WTC11 (cell line): ENCODE measurements at regions not wholly inside any gene's neighbourhood (a gene's known extent, or its start where the extent isn't known, plus 50 kb on each side); places are given as distances from the start of the nearest gene placed in this dataset.
"Not testable (repeated sequence)": the region's sequence is repeated elsewhere in the genome, so short reads cannot be mapped to it uniquely, and the experiment has no call there.

Source experiments
- ATAC-seq: fragments of 200-7000 bp; cut with Tn5 transposase; 2 replicates; pipeline ENCODE4 v1.10.0; 2021; ENCODE audit warnings: mild to moderate bottlenecking, moderate library complexity
- CTCF ChIA-PET: fragments of 300-600 bp; sonication (Branson Sonifier 250); formaldehyde crosslinking; loops from one replicate; lab custom pipeline; 2021; ENCODE audit warnings: antibody characterized with exemption; lab: Charles Lee
- POLR2A ChIA-PET: fragments of 350-600 bp; sonication (Branson Sonifier 250); formaldehyde crosslinking; loops from one replicate; lab custom pipeline; 2021; ENCODE audit warnings: antibody characterized with exemption; lab: Charles Lee
- DNase-seq: peaks from one replicate; pipeline ENCODE4 v3.0.0; 2021; ENCODE audit warnings: low spot score
- H3K27ac Mint-ChIP-seq: 2 replicates; pipeline ENCODE4 v1.8.0; 2021; ENCODE audit warnings: mixed read lengths
- H3K27me3 Mint-ChIP-seq: 2 replicates; pipeline ENCODE4 v1.8.0; 2021; ENCODE audit warnings: low read depth, mild to moderate bottlenecking, moderate library complexity, mixed read lengths
- H3K36me3 Mint-ChIP-seq: 2 replicates; pipeline ENCODE4 v1.8.0; 2021; ENCODE audit warnings: mixed read lengths
- H3K4me1 Mint-ChIP-seq: 2 replicates; pipeline ENCODE4 v1.8.0; 2022; ENCODE audit warnings: mixed read lengths
- H3K4me3 Mint-ChIP-seq: 2 replicates; pipeline ENCODE4 v1.8.0; 2021; ENCODE audit warnings: mild to moderate bottlenecking, moderate library complexity, mixed read lengths
- H3K9me3 Mint-ChIP-seq: 2 replicates; pipeline ENCODE4 v1.8.0; 2021; ENCODE audit warnings: mixed read lengths
- ATF1 ChIP-seq: sonication (generic); formaldehyde crosslinking; IDR thresholded peaks from 2 replicates; pipeline ENCODE4 v1.8.1; 2023; ENCODE audit warnings: mild to moderate bottlenecking, moderate library complexity, missing genetic modification reagents
- ELF4 ChIP-seq: sonication (generic); formaldehyde crosslinking; IDR thresholded peaks from 2 replicates; pipeline ENCODE4 v1.8.1; 2022; ENCODE audit warnings: low read depth, mild to moderate bottlenecking, moderate library complexity, missing genetic modification reagents
- ESRRA ChIP-seq: sonication (generic); formaldehyde crosslinking; IDR thresholded peaks from 2 replicates; pipeline ENCODE4 v1.8.1; 2022; ENCODE audit warnings: mild to moderate bottlenecking, missing genetic modification reagents, borderline replicate concordance
- FOXK1 ChIP-seq: sonication (generic); formaldehyde crosslinking; IDR thresholded peaks from 2 replicates; pipeline ENCODE4 v1.8.0; 2022; ENCODE audit warnings: mild to moderate bottlenecking, moderate library complexity, missing genetic modification reagents
- GTF2I ChIP-seq: fragments of 250-450 bp; sonication (Bioruptor Pico); conservative IDR thresholded peaks from 2 replicates; pipeline ENCODE4 v1.4.0; 2021; ENCODE audit warnings: mild to moderate bottlenecking
- JAZF1 ChIP-seq: fragments of 250-450 bp; sonication (Bioruptor Pico); IDR thresholded peaks from 2 replicates; pipeline ENCODE4 v1.9.0; 2021; ENCODE audit warnings: moderate library complexity, mild to moderate bottlenecking, inconsistent platforms
- MYBL2 ChIP-seq: sonication (generic); formaldehyde crosslinking; IDR thresholded peaks from 2 replicates; pipeline ENCODE4 v1.8.1; 2023; ENCODE audit warnings: mild to moderate bottlenecking, moderate library complexity, missing genetic modification reagents
- RORB ChIP-seq: fragments of 250-450 bp; sonication (Bioruptor Pico); IDR thresholded peaks from 2 replicates; pipeline ENCODE4 v1.9.0; 2021; ENCODE audit warnings: mild to moderate bottlenecking
- TCF7 ChIP-seq: sonication (generic); formaldehyde crosslinking; IDR thresholded peaks from 2 replicates; pipeline ENCODE4 v1.8.0; 2022; ENCODE audit warnings: mild to moderate bottlenecking, low read depth, missing genetic modification reagents, moderate library complexity
- TF ChIP-seq, protein P1 (sequence below): sonication (generic); formaldehyde crosslinking; IDR thresholded peaks from 2 replicates; pipeline ENCODE4 v1.8.0; 2022; ENCODE audit warnings: mild to moderate bottlenecking, missing genetic modification reagents
- TF ChIP-seq, protein P2 (sequence below): sonication (generic); formaldehyde crosslinking; IDR thresholded peaks from 2 replicates; pipeline ENCODE4 v1.8.1; 2023; ENCODE audit warnings: mild to moderate bottlenecking, missing genetic modification reagents
- TF ChIP-seq, protein P3 (sequence below): sonication (generic); formaldehyde crosslinking; IDR thresholded peaks from 2 replicates; pipeline ENCODE4 v1.8.1; 2022; ENCODE audit warnings: missing genetic modification reagents, borderline replicate concordance
- TF ChIP-seq, protein P4 (sequence below): sonication (generic); formaldehyde crosslinking; IDR thresholded peaks from 2 replicates; pipeline ENCODE4 v1.8.0; 2022; ENCODE audit warnings: mild to moderate bottlenecking, missing genetic modification reagents
- TF ChIP-seq, protein P5 (sequence below): sonication (generic); formaldehyde crosslinking; IDR thresholded peaks from 2 replicates; pipeline ENCODE4 v1.8.0; 2023; ENCODE audit warnings: missing genetic modification reagents
- TF ChIP-seq, protein P6 (sequence below): sonication (generic); formaldehyde crosslinking; IDR thresholded peaks from 2 replicates; pipeline ENCODE4 v1.8.1; 2023; ENCODE audit warnings: mild to moderate bottlenecking, missing genetic modification reagents, moderate library complexity
- TF ChIP-seq, protein P7 (sequence below): sonication (generic); formaldehyde crosslinking; conservative IDR thresholded peaks from 2 replicates; pipeline ENCODE4 v1.8.1; 2023; ENCODE audit warnings: mild to moderate bottlenecking, low read depth, missing genetic modification reagents, moderate library complexity
- TF ChIP-seq, protein P8 (sequence below): sonication (generic); formaldehyde crosslinking; conservative IDR thresholded peaks from 2 replicates; pipeline ENCODE4 v1.8.1; 2022; ENCODE audit warnings: mild to moderate bottlenecking, missing genetic modification reagents
- TF ChIP-seq, protein P9 (sequence below): sonication (generic); formaldehyde crosslinking; IDR thresholded peaks from 2 replicates; pipeline ENCODE4 v1.8.1; 2023; ENCODE audit warnings: mild to moderate bottlenecking, missing genetic modification reagents, moderate library complexity

DNA sequence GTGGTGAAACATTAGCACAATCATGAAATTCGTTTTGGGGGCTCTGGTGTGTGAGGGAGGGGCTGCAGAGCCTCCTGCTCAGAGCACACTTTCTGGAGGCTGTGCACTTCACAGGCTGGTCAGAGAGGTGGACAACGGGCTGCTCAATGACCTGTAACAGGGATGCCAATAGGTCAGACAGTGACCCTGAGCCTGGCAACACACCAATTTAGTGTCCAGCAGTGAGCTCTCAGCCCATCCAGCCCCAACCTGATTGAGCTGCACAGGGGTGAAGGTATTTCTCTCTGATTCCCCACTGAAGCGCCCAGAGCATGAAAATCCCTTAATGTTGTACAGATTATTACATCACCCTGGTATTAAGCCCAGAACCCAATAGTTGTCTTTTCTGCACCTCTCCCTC, 191.3 kb upstream of the ZNF32 start:
- no peak for DNase-seq
- Mint-ChIP-seq H3K27ac (no peak overlapping the region), H3K9me3 (peaks cover 15% of the 10 kb centered on the region), H3K36me3 (peaks cover 6% of the 10 kb centered on the region; the same call in 1 of the 2 replicates), H3K27me3 (peaks cover 8% of the 10 kb centered on the region), H3K4me1 (peaks cover 14% of the 10 kb centered on the region), H3K4me3 (no peak overlapping the region)
- CTCF ChIA-PET, result no interaction called here
- TF ChIP-seq, protein P1, sequence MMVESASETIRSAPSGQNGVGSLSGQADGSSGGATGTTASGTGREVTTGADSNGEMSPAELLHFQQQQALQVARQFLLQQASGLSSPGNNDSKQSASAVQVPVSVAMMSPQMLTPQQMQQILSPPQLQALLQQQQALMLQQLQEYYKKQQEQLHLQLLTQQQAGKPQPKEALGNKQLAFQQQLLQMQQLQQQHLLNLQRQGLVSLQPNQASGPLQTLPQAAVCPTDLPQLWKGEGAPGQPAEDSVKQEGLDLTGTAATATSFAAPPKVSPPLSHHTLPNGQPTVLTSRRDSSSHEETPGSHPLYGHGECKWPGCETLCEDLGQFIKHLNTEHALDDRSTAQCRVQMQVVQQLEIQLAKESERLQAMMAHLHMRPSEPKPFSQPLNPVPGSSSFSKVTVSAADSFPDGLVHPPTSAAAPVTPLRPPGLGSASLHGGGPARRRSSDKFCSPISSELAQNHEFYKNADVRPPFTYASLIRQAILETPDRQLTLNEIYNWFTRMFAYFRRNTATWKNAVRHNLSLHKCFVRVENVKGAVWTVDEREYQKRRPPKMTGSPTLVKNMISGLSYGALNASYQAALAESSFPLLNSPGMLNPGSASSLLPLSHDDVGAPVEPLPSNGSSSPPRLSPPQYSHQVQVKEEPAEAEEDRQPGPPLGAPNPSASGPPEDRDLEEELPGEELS, result no peak
- no peak for TF ChIP-seq ATF1 (CRISPR knock-in tag)
- POLR2A ChIA-PET, result no interaction called here
- ATAC-seq, result no peak

DNA sequence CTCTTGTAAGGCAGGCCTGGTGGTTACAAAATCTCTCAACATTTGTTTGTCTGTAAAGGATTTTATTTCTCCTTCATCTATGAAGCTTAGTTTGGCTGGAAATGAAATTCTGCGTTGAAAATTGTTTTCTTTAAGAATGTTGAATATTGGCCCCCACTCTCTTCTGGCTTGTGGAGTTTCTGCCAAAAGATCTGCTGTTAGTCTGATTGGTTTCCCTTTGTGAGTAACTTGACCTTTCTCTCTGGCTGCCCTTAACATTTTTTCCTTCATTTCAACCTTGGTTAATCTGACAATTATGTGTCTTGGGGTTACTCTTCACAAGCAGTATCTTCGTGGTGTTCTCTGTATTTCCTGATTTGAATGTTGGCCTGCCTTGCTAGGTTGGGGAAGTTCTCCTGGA, 186.1 kb upstream of the ZNF32 start:
- H3K9me3 Mint-ChIP-seq, result peaks cover 27% of the 10 kb centered on the region
- H3K27ac Mint-ChIP-seq, ATAC-seq, H3K4me1 Mint-ChIP-seq, H3K4me3 Mint-ChIP-seq, POLR2A ChIA-PET, DNase-seq, CTCF ChIA-PET, H3K36me3 Mint-ChIP-seq: not testable (repeated sequence)
- H3K27me3 Mint-ChIP-seq, result peaks cover 13% of the 10 kb centered on the region

DNA sequence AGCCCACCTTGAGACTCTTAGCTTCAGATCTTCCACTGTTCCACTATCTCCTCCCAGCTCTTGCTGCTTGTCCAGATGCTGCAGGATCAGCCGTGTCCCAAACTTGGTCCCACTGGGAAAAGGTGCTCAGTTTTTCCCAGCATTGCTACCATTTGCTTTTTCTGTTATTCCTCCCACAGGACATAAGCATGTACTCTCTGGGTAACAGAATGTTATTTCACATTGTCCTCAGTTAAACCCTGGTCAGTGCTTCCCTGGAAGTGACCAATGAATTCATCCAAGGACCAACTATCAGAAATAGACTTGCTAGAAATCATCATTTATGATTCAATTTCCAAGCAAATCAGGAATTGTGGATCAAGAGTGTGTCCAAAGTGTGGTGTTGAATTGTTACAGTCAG, 179.2 kb upstream of the ZNF32 start:
- ChIA-PET POLR2A (no interaction called here), CTCF (no interaction called here)
- no peaks in the 10 kb centered on the region for H3K36me3 Mint-ChIP-seq
- no peak overlapping the region for H3K27ac Mint-ChIP-seq
- TF ChIP-seq, protein P2, sequence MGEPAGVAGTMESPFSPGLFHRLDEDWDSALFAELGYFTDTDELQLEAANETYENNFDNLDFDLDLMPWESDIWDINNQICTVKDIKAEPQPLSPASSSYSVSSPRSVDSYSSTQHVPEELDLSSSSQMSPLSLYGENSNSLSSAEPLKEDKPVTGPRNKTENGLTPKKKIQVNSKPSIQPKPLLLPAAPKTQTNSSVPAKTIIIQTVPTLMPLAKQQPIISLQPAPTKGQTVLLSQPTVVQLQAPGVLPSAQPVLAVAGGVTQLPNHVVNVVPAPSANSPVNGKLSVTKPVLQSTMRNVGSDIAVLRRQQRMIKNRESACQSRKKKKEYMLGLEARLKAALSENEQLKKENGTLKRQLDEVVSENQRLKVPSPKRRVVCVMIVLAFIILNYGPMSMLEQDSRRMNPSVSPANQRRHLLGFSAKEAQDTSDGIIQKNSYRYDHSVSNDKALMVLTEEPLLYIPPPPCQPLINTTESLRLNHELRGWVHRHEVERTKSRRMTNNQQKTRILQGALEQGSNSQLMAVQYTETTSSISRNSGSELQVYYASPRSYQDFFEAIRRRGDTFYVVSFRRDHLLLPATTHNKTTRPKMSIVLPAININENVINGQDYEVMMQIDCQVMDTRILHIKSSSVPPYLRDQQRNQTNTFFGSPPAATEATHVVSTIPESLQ (CRISPR knock-in tag), result no peak
- TF ChIP-seq, protein P3, sequence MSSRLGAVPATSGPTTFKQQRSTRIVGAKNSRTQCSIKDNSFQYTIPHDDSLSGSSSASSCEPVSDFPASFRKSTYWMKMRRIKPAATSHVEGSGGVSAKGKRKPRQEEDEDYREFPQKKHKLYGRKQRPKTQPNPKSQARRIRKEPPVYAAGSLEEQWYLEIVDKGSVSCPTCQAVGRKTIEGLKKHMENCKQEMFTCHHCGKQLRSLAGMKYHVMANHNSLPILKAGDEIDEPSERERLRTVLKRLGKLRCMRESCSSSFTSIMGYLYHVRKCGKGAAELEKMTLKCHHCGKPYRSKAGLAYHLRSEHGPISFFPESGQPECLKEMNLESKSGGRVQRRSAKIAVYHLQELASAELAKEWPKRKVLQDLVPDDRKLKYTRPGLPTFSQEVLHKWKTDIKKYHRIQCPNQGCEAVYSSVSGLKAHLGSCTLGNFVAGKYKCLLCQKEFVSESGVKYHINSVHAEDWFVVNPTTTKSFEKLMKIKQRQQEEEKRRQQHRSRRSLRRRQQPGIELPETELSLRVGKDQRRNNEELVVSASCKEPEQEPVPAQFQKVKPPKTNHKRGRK (CRISPR knock-in tag), result no peak
- no peak for TF ChIP-seq ELF4 (CRISPR knock-in tag)
- TF ChIP-seq ESRRA (CRISPR knock-in tag), result no peak
- TF ChIP-seq MYBL2, result no peak
- TF ChIP-seq GTF2I (CRISPR knock-in tag), result no peak
- TF ChIP-seq FOXK1, result no peak
- TF ChIP-seq, protein P4, sequence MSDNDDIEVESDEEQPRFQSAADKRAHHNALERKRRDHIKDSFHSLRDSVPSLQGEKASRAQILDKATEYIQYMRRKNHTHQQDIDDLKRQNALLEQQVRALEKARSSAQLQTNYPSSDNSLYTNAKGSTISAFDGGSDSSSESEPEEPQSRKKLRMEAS (CRISPR knock-in tag), result no peak
- TF ChIP-seq, protein P5, sequence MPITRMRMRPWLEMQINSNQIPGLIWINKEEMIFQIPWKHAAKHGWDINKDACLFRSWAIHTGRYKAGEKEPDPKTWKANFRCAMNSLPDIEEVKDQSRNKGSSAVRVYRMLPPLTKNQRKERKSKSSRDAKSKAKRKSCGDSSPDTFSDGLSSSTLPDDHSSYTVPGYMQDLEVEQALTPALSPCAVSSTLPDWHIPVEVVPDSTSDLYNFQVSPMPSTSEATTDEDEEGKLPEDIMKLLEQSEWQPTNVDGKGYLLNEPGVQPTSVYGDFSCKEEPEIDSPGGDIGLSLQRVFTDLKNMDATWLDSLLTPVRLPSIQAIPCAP (CRISPR knock-in tag), result no peak
- H3K4me1 Mint-ChIP-seq, result no peaks in the 10 kb centered on the region
- H3K27me3 Mint-ChIP-seq, result peaks cover 7% of the 10 kb centered on the region
- DNase-seq (no peak), ATAC-seq (no peak)
- no peaks in the 10 kb centered on the region for H3K9me3 Mint-ChIP-seq
- H3K4me3 Mint-ChIP-seq, result no peak overlapping the region

DNA sequence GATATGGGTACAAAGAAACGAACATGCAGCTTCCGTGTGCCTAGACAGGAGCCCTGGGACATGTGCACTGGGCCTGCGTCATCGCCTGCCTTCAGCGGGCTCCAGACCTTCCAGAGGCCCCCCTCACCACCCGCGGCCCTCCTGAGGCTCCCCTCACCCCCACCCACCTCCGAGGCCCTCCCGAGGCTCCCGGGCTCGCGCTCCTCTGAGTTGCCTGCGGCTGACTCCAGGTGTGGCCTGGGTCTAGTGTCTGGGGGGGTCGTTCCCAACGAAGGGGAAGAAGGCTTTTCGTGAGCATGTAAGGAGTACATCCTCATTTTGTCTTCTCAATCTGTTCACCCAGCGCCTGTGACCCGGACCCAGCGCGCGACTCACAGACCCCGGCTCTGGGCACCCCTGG, 177.3 kb upstream of the ZNF32 start:
- H3K27ac Mint-ChIP-seq, result no peak overlapping the region
- CTCF ChIA-PET, result interaction anchor here (1.4 kb wide), 1 partner anchor 136 kb away, joined by 3 read pairs; no protein-coding TSS in a partner anchor
- no peaks in the 10 kb centered on the region for H3K9me3 Mint-ChIP-seq
- POLR2A ChIA-PET, result no interaction called here
- H3K36me3 Mint-ChIP-seq, result no peaks in the 10 kb centered on the region
- ATAC-seq (no peak), DNase-seq (no peak)
- H3K4me3 Mint-ChIP-seq, result no peak overlapping the region
- H3K4me1 Mint-ChIP-seq, result no peaks in the 10 kb centered on the region
- peaks cover 3% of the 10 kb centered on the region; the same call in 1 of the 2 replicates for H3K27me3 Mint-ChIP-seq
- TF ChIP-seq ESRRA (CRISPR knock-in tag) (no peak), JAZF1 (CRISPR knock-in tag) (no peak), TCF7 (CRISPR knock-in tag) (no peak), RORB (CRISPR knock-in tag) (no peak)
- TF ChIP-seq, protein P6, sequence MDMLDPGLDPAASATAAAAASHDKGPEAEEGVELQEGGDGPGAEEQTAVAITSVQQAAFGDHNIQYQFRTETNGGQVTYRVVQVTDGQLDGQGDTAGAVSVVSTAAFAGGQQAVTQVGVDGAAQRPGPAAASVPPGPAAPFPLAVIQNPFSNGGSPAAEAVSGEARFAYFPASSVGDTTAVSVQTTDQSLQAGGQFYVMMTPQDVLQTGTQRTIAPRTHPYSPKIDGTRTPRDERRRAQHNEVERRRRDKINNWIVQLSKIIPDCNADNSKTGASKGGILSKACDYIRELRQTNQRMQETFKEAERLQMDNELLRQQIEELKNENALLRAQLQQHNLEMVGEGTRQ (CRISPR knock-in tag), result no peak
- TF ChIP-seq, protein P7, sequence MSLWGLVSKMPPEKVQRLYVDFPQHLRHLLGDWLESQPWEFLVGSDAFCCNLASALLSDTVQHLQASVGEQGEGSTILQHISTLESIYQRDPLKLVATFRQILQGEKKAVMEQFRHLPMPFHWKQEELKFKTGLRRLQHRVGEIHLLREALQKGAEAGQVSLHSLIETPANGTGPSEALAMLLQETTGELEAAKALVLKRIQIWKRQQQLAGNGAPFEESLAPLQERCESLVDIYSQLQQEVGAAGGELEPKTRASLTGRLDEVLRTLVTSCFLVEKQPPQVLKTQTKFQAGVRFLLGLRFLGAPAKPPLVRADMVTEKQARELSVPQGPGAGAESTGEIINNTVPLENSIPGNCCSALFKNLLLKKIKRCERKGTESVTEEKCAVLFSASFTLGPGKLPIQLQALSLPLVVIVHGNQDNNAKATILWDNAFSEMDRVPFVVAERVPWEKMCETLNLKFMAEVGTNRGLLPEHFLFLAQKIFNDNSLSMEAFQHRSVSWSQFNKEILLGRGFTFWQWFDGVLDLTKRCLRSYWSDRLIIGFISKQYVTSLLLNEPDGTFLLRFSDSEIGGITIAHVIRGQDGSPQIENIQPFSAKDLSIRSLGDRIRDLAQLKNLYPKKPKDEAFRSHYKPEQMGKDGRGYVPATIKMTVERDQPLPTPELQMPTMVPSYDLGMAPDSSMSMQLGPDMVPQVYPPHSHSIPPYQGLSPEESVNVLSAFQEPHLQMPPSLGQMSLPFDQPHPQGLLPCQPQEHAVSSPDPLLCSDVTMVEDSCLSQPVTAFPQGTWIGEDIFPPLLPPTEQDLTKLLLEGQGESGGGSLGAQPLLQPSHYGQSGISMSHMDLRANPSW (CRISPR knock-in tag), result no peak
- TF ChIP-seq, protein P8, sequence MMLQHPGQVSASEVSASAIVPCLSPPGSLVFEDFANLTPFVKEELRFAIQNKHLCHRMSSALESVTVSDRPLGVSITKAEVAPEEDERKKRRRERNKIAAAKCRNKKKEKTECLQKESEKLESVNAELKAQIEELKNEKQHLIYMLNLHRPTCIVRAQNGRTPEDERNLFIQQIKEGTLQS (CRISPR knock-in tag), result no peak
- TF ChIP-seq, protein P9, sequence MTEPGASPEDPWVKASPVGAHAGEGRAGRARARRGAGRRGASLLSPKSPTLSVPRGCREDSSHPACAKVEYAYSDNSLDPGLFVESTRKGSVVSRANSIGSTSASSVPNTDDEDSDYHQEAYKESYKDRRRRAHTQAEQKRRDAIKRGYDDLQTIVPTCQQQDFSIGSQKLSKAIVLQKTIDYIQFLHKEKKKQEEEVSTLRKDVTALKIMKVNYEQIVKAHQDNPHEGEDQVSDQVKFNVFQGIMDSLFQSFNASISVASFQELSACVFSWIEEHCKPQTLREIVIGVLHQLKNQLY (CRISPR knock-in tag), result no peak
